ENCODE measurements at regions not wholly inside any gene's neighbourhood (a gene's known extent, or its start where the extent isn't known, plus 50 kb on each side); places are given as distances from the start of the nearest gene placed in this dataset.
"Not testable (repeated sequence)": the region's sequence is repeated elsewhere in the genome, so short reads cannot be mapped to it uniquely, and the experiment has no call there.

DNA sequence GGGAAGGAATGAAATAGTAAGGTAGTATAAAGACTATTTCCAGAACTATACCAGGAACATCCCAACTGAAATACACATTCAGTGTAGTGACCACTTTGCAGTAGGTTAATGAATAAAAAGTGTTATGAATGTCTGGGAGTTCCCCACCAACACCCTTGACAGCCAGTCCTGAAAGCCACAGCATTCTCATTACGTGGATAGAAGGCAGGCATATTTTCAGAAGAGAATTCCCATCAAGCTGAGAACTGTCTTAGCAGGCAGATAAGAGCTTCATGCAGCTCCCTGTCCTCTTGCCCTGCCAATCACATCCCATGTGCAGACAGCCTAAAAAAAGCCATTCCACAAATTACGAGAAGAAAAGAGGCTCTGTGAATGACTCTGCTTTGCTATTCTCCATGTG lies 695.0 kb downstream of the DTWD2 start:
- H3K36me3 ChIP-seq (ENCODE audit: control insufficient read depth, insufficient read depth, low read length) = no peaks in the 10 kb centered on the region
- no peak for TF ChIP-seq CTCF (IDR thresholded peaks at IDR 0.05; ENCODE audit: insufficient read depth, low read length, poor library complexity, severe bottlenecking)
- H3K4me3 ChIP-seq (replicated peaks; ENCODE audit: low read depth, low read length) = no peak overlapping the region
- no peak for DNase-seq (ENCODE audit: extremely low read depth, insufficient read length)
- no peaks in the 10 kb centered on the region for H3K27me3 ChIP-seq (replicated peaks; ENCODE audit: control insufficient read depth, insufficient read depth, low read length)

DNA sequence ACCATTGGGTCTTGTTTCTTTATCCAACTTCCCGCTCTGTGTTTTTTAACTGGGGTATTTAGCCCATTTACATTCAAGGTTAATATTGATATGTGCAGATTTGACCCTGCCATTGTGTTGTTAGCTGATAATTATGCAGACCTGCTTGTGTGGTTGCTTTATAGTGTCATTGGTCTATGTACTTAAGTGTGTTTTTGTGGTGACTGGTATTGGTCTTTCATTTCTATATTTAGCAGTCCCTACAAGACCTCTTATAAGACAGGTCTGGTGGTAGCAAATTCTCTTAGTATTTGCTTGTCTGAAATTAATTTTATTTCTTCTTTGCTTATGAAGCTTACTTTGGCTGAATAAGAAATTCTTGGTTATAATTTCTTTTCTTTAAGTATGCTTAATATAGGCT lies 698.1 kb downstream of the DTWD2 start:
- Histone ChIP-seq H3K27me3 (replicated peaks; ENCODE audit: control insufficient read depth, insufficient read depth, low read length) (no peaks in the 10 kb centered on the region), H3K4me3 (replicated peaks; ENCODE audit: low read depth, low read length) (no peak overlapping the region), H3K36me3 (ENCODE audit: control insufficient read depth, insufficient read depth, low read length) (no peaks in the 10 kb centered on the region)
- DNase-seq (ENCODE audit: extremely low read depth, insufficient read length) = no peak
- no peak for TF ChIP-seq CTCF (IDR thresholded peaks at IDR 0.05; ENCODE audit: insufficient read depth, low read length, poor library complexity, severe bottlenecking)

GRCh38 chr5:118284230-118284629 lies 704.1 kb downstream of the DTWD2 start:
- H3K27me3 ChIP-seq (replicated peaks; ENCODE audit: control insufficient read depth, insufficient read depth, low read length); H3K36me3 ChIP-seq (ENCODE audit: control insufficient read depth, insufficient read depth, low read length); H3K4me3 ChIP-seq (replicated peaks; ENCODE audit: low read depth, low read length); DNase-seq (ENCODE audit: extremely low read depth, insufficient read length): not testable (repeated sequence)

- H3K4me3 ChIP-seq (replicated peaks; ENCODE audit: low read depth, low read length); DNase-seq (ENCODE audit: extremely low read depth, insufficient read length); H3K27me3 ChIP-seq (replicated peaks; ENCODE audit: control insufficient read depth, insufficient read depth, low read length); H3K36me3 ChIP-seq (ENCODE audit: control insufficient read depth, insufficient read depth, low read length): not testable (repeated sequence)
These were observed 705.8 kb downstream of the DTWD2 start for GRCh38 chr5:118282480-118283038.

DNA sequence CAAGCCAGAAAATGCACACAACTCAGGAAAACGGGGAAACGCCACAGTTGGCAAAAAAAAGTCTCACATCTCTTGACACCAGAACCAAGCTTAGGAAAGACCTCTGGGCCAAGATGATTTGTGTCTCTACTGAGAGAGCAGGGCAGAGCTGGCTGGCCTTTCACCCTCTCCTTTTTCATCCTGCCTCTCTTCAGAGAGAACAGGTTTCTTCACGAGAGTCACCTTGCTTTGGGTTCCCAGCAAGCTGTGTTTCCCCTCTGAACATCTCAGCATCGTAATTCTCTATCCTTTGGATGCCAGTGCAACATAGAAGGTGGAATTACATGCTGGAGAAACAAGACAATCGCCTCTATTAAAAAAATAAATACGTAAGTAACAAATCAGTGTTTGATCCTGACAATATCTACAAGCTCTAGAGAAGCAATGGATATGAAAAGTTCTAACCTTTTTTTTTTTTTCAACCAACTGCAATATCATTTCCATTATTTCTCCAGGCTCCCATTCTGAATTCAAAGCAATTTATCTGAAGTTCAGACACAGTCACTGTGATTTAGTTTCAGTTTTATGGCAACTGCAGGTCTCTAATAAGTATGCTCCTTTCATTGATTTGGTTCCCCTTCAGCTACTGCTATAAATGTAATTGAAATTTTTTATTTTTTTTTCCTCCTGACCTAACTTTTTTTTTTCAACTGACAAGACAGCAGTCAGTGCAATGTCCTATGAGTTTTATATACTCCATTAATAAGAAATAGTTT lies 708.6 kb downstream of the DTWD2 start:
- no peak for TF ChIP-seq CTCF (IDR thresholded peaks at IDR 0.05; ENCODE audit: insufficient read depth, low read length, poor library complexity, severe bottlenecking)
- Histone ChIP-seq H3K27me3 (replicated peaks; ENCODE audit: control insufficient read depth, insufficient read depth, low read length) (no peaks in the 10 kb centered on the region), H3K36me3 (ENCODE audit: control insufficient read depth, insufficient read depth, low read length) (no peaks in the 10 kb centered on the region), H3K4me3 (replicated peaks; ENCODE audit: low read depth, low read length) (no peak overlapping the region)
- no peak for DNase-seq (ENCODE audit: extremely low read depth, insufficient read length)

DNA sequence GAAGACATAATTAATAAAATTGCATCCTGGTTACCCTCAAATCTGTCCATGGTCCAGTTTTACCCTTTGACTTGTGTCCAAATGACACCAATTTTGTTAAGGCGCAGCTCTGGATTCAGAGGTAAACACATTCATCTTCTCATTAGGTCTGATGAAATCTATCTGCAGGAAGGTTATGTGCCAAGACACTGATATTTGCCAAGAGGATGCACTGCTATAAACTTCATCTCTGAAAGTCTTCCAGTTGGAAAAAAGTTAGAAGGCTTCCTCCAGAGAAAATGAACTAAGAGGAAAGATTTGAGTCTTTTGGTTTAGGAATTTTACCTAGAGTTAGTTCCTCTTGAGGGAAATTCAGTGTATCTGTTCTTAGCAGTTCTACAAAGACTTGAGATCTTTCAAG lies 717.8 kb downstream of the DTWD2 start:
- no peaks in the 10 kb centered on the region for H3K36me3 ChIP-seq (ENCODE audit: control insufficient read depth, insufficient read depth, low read length)
- no peak overlapping the region for H3K4me3 ChIP-seq (replicated peaks; ENCODE audit: low read depth, low read length)
- DNase-seq (ENCODE audit: extremely low read depth, insufficient read length) = no peak
- H3K27me3 ChIP-seq (replicated peaks; ENCODE audit: control insufficient read depth, insufficient read depth, low read length) = no peaks in the 10 kb centered on the region
- no peak for TF ChIP-seq CTCF (IDR thresholded peaks at IDR 0.05; ENCODE audit: insufficient read depth, low read length, poor library complexity, severe bottlenecking)

All from GM06990 (cell line).